Omental fat pad (tissue), 3 donors: ENCODE measurements at regions not wholly inside any gene's neighbourhood (a gene's known extent, or its start where the extent isn't known, plus 50 kb on each side); places are given as distances from the start of the nearest gene placed in this dataset.

Source experiments
- ATAC-seq: fragments of 150-250 bp; one replicate; pipeline ENCODE4 v1.9.1; 2016; ENCODE audit warnings: mild to moderate bottlenecking, moderate library complexity; ENCODE audit not compliant: low FRiP score
- DNase-seq: peaks from one replicate; pipeline ENCODE4 v3.0.0-alpha.2; 2019; ENCODE audit warnings: low spot score
- CTCF ChIP-seq, 3 donors: fragments of 450-650 bp; IDR thresholded peaks; one replicate each; pipeline ENCODE4 v1.5.1; 2016 to 2017; ENCODE audit warnings: antibody characterized with exemption in 3 of 3, mild to moderate bottlenecking in 3 of 3, moderate library complexity in 2 of 3

GRCh38 chr18:68489013-68489792, 225.7 kb downstream of the TMX3 start:
- DNase-seq: no peak
- ATAC-seq: no peak
- no peak for TF ChIP-seq CTCF (IDR thresholded peaks at IDR 0.05)

GRCh38 chr18:68484241-68484640, 230.7 kb downstream of the TMX3 start:
- ATAC-seq: no peak
- no peak for TF ChIP-seq CTCF (IDR thresholded peaks at IDR 0.05)
- DNase-seq: no peak

GRCh38 chr18:68482815-68483214, 232.1 kb downstream of the TMX3 start:
- TF ChIP-seq CTCF (IDR thresholded peaks at IDR 0.05): no peak
- DNase-seq: no peak
- no peak for ATAC-seq

- TF ChIP-seq CTCF (IDR thresholded peaks at IDR 0.05): no peak
- no peak for ATAC-seq
- no peak for DNase-seq
Measured at GRCh38 chr18:68480196-68480595, 234.7 kb downstream of the TMX3 start.

DNA sequence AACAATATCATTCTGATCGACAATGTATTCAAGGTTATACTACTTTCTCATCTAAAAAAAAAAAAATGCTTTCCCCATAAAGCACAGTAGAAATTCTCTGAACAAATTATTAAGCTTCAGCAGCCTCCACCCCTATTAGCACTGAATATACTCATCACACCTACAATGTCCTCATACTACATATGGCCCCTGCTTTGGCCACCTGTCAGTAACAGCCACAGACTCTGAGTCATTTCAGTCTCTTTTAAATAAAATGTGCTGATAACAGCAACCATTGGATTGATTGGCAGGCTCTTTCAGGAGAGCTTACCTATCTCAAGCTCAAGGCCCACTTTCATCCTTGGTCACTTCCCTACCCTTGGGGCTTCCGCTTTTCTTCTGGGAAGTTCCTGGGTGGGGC, 236.7 kb downstream of the TMX3 start:
- ATAC-seq: no peak
- TF ChIP-seq CTCF (IDR thresholded peaks at IDR 0.05): no peak
- no peak for DNase-seq

GRCh38 chr18:68475883-68476282, 239.0 kb downstream of the TMX3 start:
- ATAC-seq (no peak), DNase-seq (no peak)
- no peak for TF ChIP-seq CTCF (IDR thresholded peaks at IDR 0.05)

DNA sequence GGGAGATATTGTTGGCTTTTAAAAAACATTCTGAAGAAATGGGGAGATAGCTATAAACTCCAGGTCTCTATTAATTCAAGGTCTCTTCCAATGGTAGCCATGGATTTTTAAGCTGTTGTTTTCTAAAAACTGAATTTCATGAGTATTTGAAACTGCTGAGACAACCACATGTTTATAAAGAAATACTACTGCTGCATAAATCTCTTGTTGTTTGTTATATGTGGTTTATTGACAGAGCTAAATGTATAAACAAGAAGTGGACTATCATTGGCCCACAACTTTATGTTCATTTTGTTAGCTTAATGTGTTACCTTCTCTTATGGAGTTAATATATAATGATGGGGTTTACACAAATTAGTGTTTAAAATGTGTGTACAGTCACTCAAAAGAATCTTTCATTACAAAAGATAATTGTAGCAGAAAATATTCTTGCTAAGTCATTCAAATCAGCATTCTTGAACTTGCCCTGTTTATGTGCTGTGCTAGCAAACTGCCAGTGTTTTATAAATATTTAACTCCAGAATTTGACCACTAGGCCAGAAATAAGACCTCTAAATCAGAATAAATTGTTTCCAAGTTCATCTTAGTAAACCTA, 242.1 kb downstream of the TMX3 start:
- no peak for TF ChIP-seq CTCF (IDR thresholded peaks at IDR 0.05)
- no peak for ATAC-seq

More for the DNA sequence above, 242.1 kb downstream of the TMX3 start:
- no peak for DNase-seq
